AG20443 (cell line): ENCODE measurements at regions not wholly inside any gene's neighbourhood (a gene's known extent, or its start where the extent isn't known, plus 50 kb on each side); places are given as distances from the start of the nearest gene placed in this dataset.

Experiments
- DNase-seq: peaks from one replicate; pipeline ENCODE4 v3.0.0; 2012; ENCODE audit warnings: low spot score, mixed read lengths

GRCh38 chr3:72591522-72592421 lies 256.5 kb downstream of the SHQ1 start:
- DNase-seq = peak; percentile 93

GRCh38 chr3:72590732-72591221 lies 257.5 kb downstream of the SHQ1 start:
- DNase-seq = no peak

- DNase-seq = no peak
Observed at GRCh38 chr3:72587282-72587681, 261.0 kb downstream of the SHQ1 start.

- DNase-seq = no peak
Observed at GRCh38 chr3:72586694-72587093, 261.6 kb downstream of the SHQ1 start.

- peak; percentile 24 for DNase-seq
Observed at GRCh38 chr3:72585966-72586365, 262.3 kb downstream of the SHQ1 start.

- no peak for DNase-seq
Observed at GRCh38 chr3:72584262-72584661, 264.0 kb downstream of the SHQ1 start.

- no peak for DNase-seq
Observed at GRCh38 chr3:72582963-72583362, 265.3 kb downstream of the SHQ1 start.

GRCh38 chr3:72582211-72582878 lies 265.9 kb downstream of the SHQ1 start:
- no peak for DNase-seq

GRCh38 chr3:72580900-72581299 lies 267.3 kb downstream of the SHQ1 start:
- no peak for DNase-seq

GRCh38 chr3:72580246-72580756 lies 267.9 kb downstream of the SHQ1 start:
- DNase-seq = no peak

GRCh38 chr3:72579581-72580245 lies 268.5 kb downstream of the SHQ1 start:
- DNase-seq = no peak

GRCh38 chr3:72579191-72579580 lies 269.1 kb downstream of the SHQ1 start:
- DNase-seq = no peak

GRCh38 chr3:72577190-72577589 lies 271.1 kb downstream of the SHQ1 start:
- DNase-seq = no peak

- no peak for DNase-seq
Observed at GRCh38 chr3:72576563-72576962, 271.7 kb downstream of the SHQ1 start.

- no peak for DNase-seq
Observed at GRCh38 chr3:72574144-72574543, 274.1 kb downstream of the SHQ1 start.

GRCh38 chr3:72573051-72573450 lies 275.2 kb downstream of the SHQ1 start:
- no peak for DNase-seq

- DNase-seq = no peak
Observed at GRCh38 chr3:72572489-72573007, 275.7 kb downstream of the SHQ1 start.

GRCh38 chr3:72571638-72572114 lies 276.6 kb downstream of the SHQ1 start:
- DNase-seq = no peak

GRCh38 chr3:72571052-72571451 lies 277.2 kb downstream of the SHQ1 start:
- no peak for DNase-seq

- no peak for DNase-seq
Observed at GRCh38 chr3:72569754-72570440, 278.3 kb downstream of the SHQ1 start.

- DNase-seq = no peak
Observed at GRCh38 chr3:72568083-72568482, 280.2 kb downstream of the SHQ1 start.
